Suprapubic skin (tissue), 4 donors: ENCODE measurements at regions not wholly inside any gene's neighbourhood (a gene's known extent, or its start where the extent isn't known, plus 50 kb on each side); places are given as distances from the start of the nearest gene placed in this dataset.

ENCODE experiments used
- EP300 ChIP-seq: sonication (generic); formaldehyde crosslinking; IDR thresholded peaks from one replicate; pipeline ENCODE4 v1.6.1; 2017; ENCODE audit warnings: antibody characterized with exemption
- POLR2A ChIP-seq, 2 donors: fragments of 450-650 bp; IDR thresholded peaks; one replicate each; pipeline ENCODE4 v1.6.1; 2017; ENCODE audit warnings: antibody characterized with exemption in 2 of 2, mild to moderate bottlenecking in 2 of 2, moderate library complexity in 2 of 2
- POLR2AphosphoS5 ChIP-seq, 3 donors: sonication (generic); formaldehyde crosslinking; IDR thresholded peaks; one replicate each; pipeline ENCODE4 v1.6.1; 2017; ENCODE audit warnings: antibody characterized with exemption in 3 of 3
- TF ChIP-seq, protein P1 (sequence below), 2 donors: fragments of 200-600 bp in 1 of 2; fragments of 450-650 bp in 1 of 2; sonication (generic) in 1 of 2; IDR thresholded peaks; one replicate each; pipeline ENCODE4 v1.5.1; 2016 to 2019; ENCODE audit warnings: antibody characterized with exemption in 2 of 2, mild to moderate bottlenecking in 1 of 2, moderate library complexity in 1 of 2

DNA sequence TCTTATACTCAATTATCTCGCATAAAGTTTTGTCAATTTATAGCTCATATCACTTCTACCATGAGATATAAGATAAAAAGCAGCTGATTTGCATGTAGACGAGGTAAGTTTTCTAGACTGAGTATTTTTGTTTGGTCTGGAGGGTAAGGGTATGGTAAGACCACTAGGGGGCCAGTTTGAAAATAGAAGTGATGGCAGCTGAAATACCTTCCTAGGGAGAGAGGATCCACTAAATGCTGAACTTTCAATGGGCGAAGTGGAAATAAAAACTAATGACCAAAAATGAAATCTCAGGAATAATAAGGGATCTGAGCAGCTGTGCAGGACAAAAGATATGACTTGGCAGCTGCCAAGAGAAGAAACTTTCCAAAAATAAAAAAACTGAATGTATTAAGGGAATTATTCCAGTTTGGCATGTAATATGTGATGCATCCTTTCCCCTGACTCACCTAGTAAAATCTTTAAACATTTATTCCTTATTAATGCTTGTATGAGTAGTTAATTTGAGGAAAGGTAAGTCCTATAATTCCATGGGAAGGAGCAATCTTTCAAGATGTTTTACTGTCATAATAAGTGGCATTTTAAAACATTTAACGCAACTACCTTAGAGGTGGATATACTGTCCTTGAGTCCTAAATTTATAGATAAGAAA lies 754.5 kb downstream of the C12orf50 start:
- TF ChIP-seq EP300 (no peak), POLR2A (IDR thresholded peaks at IDR 0.05) (no peak), POLR2AphosphoS5 (IDR thresholded peaks at IDR 0.05) (no peak)
- TF ChIP-seq, protein P1, sequence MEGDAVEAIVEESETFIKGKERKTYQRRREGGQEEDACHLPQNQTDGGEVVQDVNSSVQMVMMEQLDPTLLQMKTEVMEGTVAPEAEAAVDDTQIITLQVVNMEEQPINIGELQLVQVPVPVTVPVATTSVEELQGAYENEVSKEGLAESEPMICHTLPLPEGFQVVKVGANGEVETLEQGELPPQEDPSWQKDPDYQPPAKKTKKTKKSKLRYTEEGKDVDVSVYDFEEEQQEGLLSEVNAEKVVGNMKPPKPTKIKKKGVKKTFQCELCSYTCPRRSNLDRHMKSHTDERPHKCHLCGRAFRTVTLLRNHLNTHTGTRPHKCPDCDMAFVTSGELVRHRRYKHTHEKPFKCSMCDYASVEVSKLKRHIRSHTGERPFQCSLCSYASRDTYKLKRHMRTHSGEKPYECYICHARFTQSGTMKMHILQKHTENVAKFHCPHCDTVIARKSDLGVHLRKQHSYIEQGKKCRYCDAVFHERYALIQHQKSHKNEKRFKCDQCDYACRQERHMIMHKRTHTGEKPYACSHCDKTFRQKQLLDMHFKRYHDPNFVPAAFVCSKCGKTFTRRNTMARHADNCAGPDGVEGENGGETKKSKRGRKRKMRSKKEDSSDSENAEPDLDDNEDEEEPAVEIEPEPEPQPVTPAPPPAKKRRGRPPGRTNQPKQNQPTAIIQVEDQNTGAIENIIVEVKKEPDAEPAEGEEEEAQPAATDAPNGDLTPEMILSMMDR (IDR thresholded peaks at IDR 0.05) = no peak
